ENCODE measurements at regions not wholly inside any gene's neighbourhood (a gene's known extent, or its start where the extent isn't known, plus 50 kb on each side); places are given as distances from the start of the nearest gene placed in this dataset.

DNA sequence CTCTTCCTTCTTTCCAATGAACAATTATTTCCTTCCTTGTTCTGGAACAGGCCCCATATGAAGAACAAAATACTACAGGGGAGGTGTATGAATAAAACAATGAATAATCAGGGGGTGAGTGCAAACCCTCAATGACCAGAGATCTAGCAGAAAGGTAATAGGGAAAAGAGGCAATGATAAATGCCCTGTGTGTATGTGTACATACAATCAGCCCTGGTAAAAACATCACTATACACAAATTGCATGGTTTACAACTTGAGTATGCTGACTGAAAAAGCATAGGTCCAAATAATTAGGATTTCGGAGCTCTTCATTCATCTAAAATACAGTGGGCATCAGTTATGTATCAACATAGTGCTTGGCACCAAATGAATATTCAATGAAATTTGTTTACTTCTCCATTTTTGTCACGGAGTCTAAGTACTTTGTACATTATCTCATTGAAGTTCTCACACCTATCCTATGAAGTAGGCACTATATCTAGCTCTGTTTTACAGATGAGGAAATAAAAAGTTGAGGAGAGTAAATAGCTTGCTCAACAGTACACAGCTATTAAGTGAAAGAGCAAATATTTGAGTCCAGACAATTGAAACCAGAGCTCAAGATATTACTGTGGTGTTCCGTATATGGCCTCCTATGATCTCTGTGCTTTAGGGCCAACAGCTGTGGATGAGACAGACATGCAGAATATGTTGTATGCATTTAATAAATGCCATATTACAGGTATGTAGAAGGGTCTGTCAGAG, 1065.4 kb downstream of the SORCS3 start:
- DNase-seq = no peak
- H2AFZ ChIP-seq (ENCODE audit: insufficient read depth, low read length, poor library complexity) = no peak overlapping the region
- H3K18ac ChIP-seq (ENCODE audit: low read length) = no peak overlapping the region
- no peak overlapping the region for H4K8ac ChIP-seq (ENCODE audit: low read depth, low read length)
- H3K27me3 ChIP-seq (ENCODE audit: insufficient read depth, low read length) = no peaks in the 10 kb centered on the region
- no peak overlapping the region for H3K4me3 ChIP-seq (ENCODE audit: low read depth, low read length)
- H3K36me3 ChIP-seq (ENCODE audit: control insufficient read depth in 1 of 2, insufficient read depth in 2 of 2, low read length in 2 of 2) = no peaks in the 10 kb centered on the region
- H3K79me1 ChIP-seq (ENCODE audit: low read length) = no peaks in the 10 kb centered on the region
- H3K9ac ChIP-seq (ENCODE audit: low read length) = no peak overlapping the region
- H3K14ac ChIP-seq (ENCODE audit: low read length) = no peak overlapping the region
- H2AK5ac ChIP-seq (ENCODE audit: low read length) = no peak overlapping the region
- no peaks in the 10 kb centered on the region for H3K9me3 ChIP-seq (ENCODE audit: insufficient read depth, low read depth, low read length)
- no peak overlapping the region for H3K27ac ChIP-seq (ENCODE audit: low read depth, low read length)
- H3K4me1 ChIP-seq (ENCODE audit: control insufficient read depth in 1 of 2, insufficient read depth in 2 of 2, low read length in 2 of 2) = no peaks in the 10 kb centered on the region
- H2BK12ac ChIP-seq (ENCODE audit: low read length) = no peak overlapping the region
- H3K4ac ChIP-seq (ENCODE audit: low read depth, low read length) = no peak overlapping the region
- H3K79me2 ChIP-seq (ENCODE audit: control insufficient read depth, insufficient read depth, low read length, poor library complexity) = no peaks in the 10 kb centered on the region
- no peak overlapping the region for H3K23ac ChIP-seq (ENCODE audit: low read length)
- no peak overlapping the region for H2BK120ac ChIP-seq (ENCODE audit: insufficient read depth, low read length, poor library complexity)
- H2BK5ac ChIP-seq (ENCODE audit: low read depth, low read length, poor library complexity) = no peak overlapping the region
- WGBS (ENCODE audit: extremely low coverage, insufficient coverage, insufficient read length) = no CpG with 5 or more reads among the region's 3 CpGs
- H4K91ac ChIP-seq (ENCODE audit: low read depth, low read length) = no peak overlapping the region
- H3K4me2 ChIP-seq (ENCODE audit: low read length) = no peak overlapping the region
- H4K12ac ChIP-seq (ENCODE audit: low read depth, low read length) = no peak overlapping the region

DNA sequence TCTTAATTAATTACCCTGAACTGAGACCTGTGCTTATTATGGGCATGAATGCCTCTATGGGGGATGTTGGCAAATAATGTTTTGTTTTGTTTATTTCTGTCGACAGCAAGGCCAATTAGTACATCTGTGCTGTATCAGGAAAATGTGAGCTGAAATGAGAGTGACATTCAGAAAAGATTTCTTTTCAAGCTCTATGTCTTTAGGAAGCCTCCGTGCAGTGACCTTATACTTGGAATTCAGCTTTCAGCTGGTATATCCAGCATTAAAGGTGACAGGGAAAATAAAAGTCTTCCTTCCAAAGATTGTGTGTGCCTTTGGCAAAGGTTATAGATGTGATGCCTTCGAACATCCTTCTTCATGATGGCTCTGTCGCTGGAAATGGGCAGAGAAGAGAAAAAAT, 1061.1 kb downstream of the SORCS3 start:
- no peak for DNase-seq
- Histone ChIP-seq H2AK5ac (ENCODE audit: low read length) (no peak overlapping the region), H3K36me3 (ENCODE audit: control insufficient read depth in 1 of 2, insufficient read depth in 2 of 2, low read length in 2 of 2) (no peaks in the 10 kb centered on the region), H2AFZ (ENCODE audit: insufficient read depth, low read length, poor library complexity) (no peak overlapping the region), H3K4me3 (ENCODE audit: low read depth, low read length) (no peak overlapping the region), H3K9ac (ENCODE audit: low read length) (no peak overlapping the region), H2BK120ac (ENCODE audit: insufficient read depth, low read length, poor library complexity) (no peak overlapping the region), H3K79me2 (ENCODE audit: control insufficient read depth, insufficient read depth, low read length, poor library complexity) (no peaks in the 10 kb centered on the region), H3K18ac (ENCODE audit: low read length) (no peak overlapping the region), H3K4ac (ENCODE audit: low read depth, low read length) (no peak overlapping the region), H4K91ac (ENCODE audit: low read depth, low read length) (no peak overlapping the region), H3K27ac (ENCODE audit: low read depth, low read length) (no peak overlapping the region), H3K4me1 (ENCODE audit: control insufficient read depth in 1 of 2, insufficient read depth in 2 of 2, low read length in 2 of 2) (no peaks in the 10 kb centered on the region), H3K14ac (ENCODE audit: low read length) (no peak overlapping the region), H2BK5ac (ENCODE audit: low read depth, low read length, poor library complexity) (no peak overlapping the region), H3K9me3 (ENCODE audit: insufficient read depth, low read depth, low read length) (no peaks in the 10 kb centered on the region), H3K4me2 (ENCODE audit: low read length) (no peak overlapping the region), H4K8ac (ENCODE audit: low read depth, low read length) (no peak overlapping the region), H3K27me3 (ENCODE audit: insufficient read depth, low read length) (no peaks in the 10 kb centered on the region), H4K12ac (ENCODE audit: low read depth, low read length) (no peak overlapping the region), H3K23ac (ENCODE audit: low read length) (no peak overlapping the region), H2BK12ac (ENCODE audit: low read length) (no peak overlapping the region), H3K79me1 (ENCODE audit: low read length) (no peaks in the 10 kb centered on the region)
- WGBS (ENCODE audit: extremely low coverage, insufficient coverage, insufficient read length) = no CpG with 5 or more reads among the region's 4 CpGs

GRCh38 chr10:105700218-105700617, 1059.1 kb downstream of the SORCS3 start:
- Histone ChIP-seq H3K27me3 (ENCODE audit: insufficient read depth, low read length) (no peaks in the 10 kb centered on the region), H3K4me1 (ENCODE audit: control insufficient read depth in 1 of 2, insufficient read depth in 2 of 2, low read length in 2 of 2) (no peaks in the 10 kb centered on the region), H3K14ac (ENCODE audit: low read length) (no peak overlapping the region), H2BK12ac (ENCODE audit: low read length) (no peak overlapping the region), H3K23ac (ENCODE audit: low read length) (no peak overlapping the region), H2AK5ac (ENCODE audit: low read length) (no peak overlapping the region), H3K4me3 (ENCODE audit: low read depth, low read length) (no peak overlapping the region), H3K4me2 (ENCODE audit: low read length) (no peak overlapping the region), H4K8ac (ENCODE audit: low read depth, low read length) (no peak overlapping the region), H3K79me2 (ENCODE audit: control insufficient read depth, insufficient read depth, low read length, poor library complexity) (no peaks in the 10 kb centered on the region), H3K9me3 (ENCODE audit: insufficient read depth, low read depth, low read length) (no peaks in the 10 kb centered on the region), H3K36me3 (ENCODE audit: control insufficient read depth in 1 of 2, insufficient read depth in 2 of 2, low read length in 2 of 2) (no peaks in the 10 kb centered on the region), H3K9ac (ENCODE audit: low read length) (no peak overlapping the region), H3K27ac (ENCODE audit: low read depth, low read length) (no peak overlapping the region), H3K79me1 (ENCODE audit: low read length) (no peaks in the 10 kb centered on the region), H2AFZ (ENCODE audit: insufficient read depth, low read length, poor library complexity) (no peak overlapping the region), H2BK120ac (ENCODE audit: insufficient read depth, low read length, poor library complexity) (no peak overlapping the region), H3K4ac (ENCODE audit: low read depth, low read length) (no peak overlapping the region), H2BK5ac (ENCODE audit: low read depth, low read length, poor library complexity) (no peak overlapping the region), H3K18ac (ENCODE audit: low read length) (no peak overlapping the region), H4K91ac (ENCODE audit: low read depth, low read length) (no peak overlapping the region), H4K12ac (ENCODE audit: low read depth, low read length) (no peak overlapping the region)
- no peak for DNase-seq
- no CpG with 5 or more reads among the region's 2 CpGs for WGBS (ENCODE audit: extremely low coverage, insufficient coverage, insufficient read length)

GRCh38 chr10:105699504-105699903, 1058.4 kb downstream of the SORCS3 start:
- no peak overlapping the region for H3K4me3 ChIP-seq (ENCODE audit: low read depth, low read length)
- no peaks in the 10 kb centered on the region for H3K79me2 ChIP-seq (ENCODE audit: control insufficient read depth, insufficient read depth, low read length, poor library complexity)
- H3K4me2 ChIP-seq (ENCODE audit: low read length) = no peak overlapping the region
- H4K91ac ChIP-seq (ENCODE audit: low read depth, low read length) = no peak overlapping the region
- no peaks in the 10 kb centered on the region for H3K9me3 ChIP-seq (ENCODE audit: insufficient read depth, low read depth, low read length)
- no peak overlapping the region for H3K27ac ChIP-seq (ENCODE audit: low read depth, low read length)
- no peaks in the 10 kb centered on the region for H3K36me3 ChIP-seq (ENCODE audit: control insufficient read depth in 1 of 2, insufficient read depth in 2 of 2, low read length in 2 of 2)
- no peak overlapping the region for H2AFZ ChIP-seq (ENCODE audit: insufficient read depth, low read length, poor library complexity)
- no peak overlapping the region for H2AK5ac ChIP-seq (ENCODE audit: low read length)
- H3K23ac ChIP-seq (ENCODE audit: low read length) = no peak overlapping the region
- H3K27me3 ChIP-seq (ENCODE audit: insufficient read depth, low read length) = no peaks in the 10 kb centered on the region
- no peaks in the 10 kb centered on the region for H3K4me1 ChIP-seq (ENCODE audit: control insufficient read depth in 1 of 2, insufficient read depth in 2 of 2, low read length in 2 of 2)
- H3K18ac ChIP-seq (ENCODE audit: low read length) = no peak overlapping the region
- H3K79me1 ChIP-seq (ENCODE audit: low read length) = no peaks in the 10 kb centered on the region
- no peak overlapping the region for H2BK5ac ChIP-seq (ENCODE audit: low read depth, low read length, poor library complexity)
- DNase-seq = no peak
- no peak overlapping the region for H4K12ac ChIP-seq (ENCODE audit: low read depth, low read length)
- H2BK120ac ChIP-seq (ENCODE audit: insufficient read depth, low read length, poor library complexity) = no peak overlapping the region
- no peak overlapping the region for H3K9ac ChIP-seq (ENCODE audit: low read length)
- H3K14ac ChIP-seq (ENCODE audit: low read length) = no peak overlapping the region
- H4K8ac ChIP-seq (ENCODE audit: low read depth, low read length) = no peak overlapping the region
- no peak overlapping the region for H3K4ac ChIP-seq (ENCODE audit: low read depth, low read length)
- WGBS (ENCODE audit: extremely low coverage, insufficient coverage, insufficient read length) = no CpG with 5 or more reads among the region's 5 CpGs
- no peak overlapping the region for H2BK12ac ChIP-seq (ENCODE audit: low read length)

Data from trophoblast cell (in vitro differentiated cells and primary cell).